PC-9 (cell line): ENCODE measurements at regions not wholly inside any gene's neighbourhood (a gene's known extent, or its start where the extent isn't known, plus 50 kb on each side); places are given as distances from the start of the nearest gene placed in this dataset.

Experiments used
- BruUV-seq: library from RNA; stranded (reverse); fragments of 400-500 nt; replicated peaks from 2 replicates; lab custom pipeline; 2021; lab: Mats Ljungman, UMichigan
- CTCF ChIA-PET: fragments of 300-600 bp; sonication (Branson Sonifier 250); formaldehyde crosslinking; loops from one replicate; lab custom pipeline; 2022; ENCODE audit warnings: antibody characterized with exemption; lab: Charles Lee
- POLR2A ChIA-PET: fragments of 300-600 bp; sonication (Branson Sonifier 250); formaldehyde crosslinking; loops from one replicate; lab custom pipeline; 2022; ENCODE audit warnings: antibody characterized with exemption; ENCODE audit not compliant: unreplicated experiment; lab: Charles Lee
- DNase-seq, 2 experiments: peaks; one replicate each; pipeline versions ENCODE4 v3.0.0 to v3.0.0-alpha.2; 2015 to 2022; ENCODE audit warnings: mixed read lengths in 1 of 2
- H2AFZ ChIP-seq: fragments of 200-600 bp; sonication (generic); 2 replicates; pipeline ENCODE4 v1.8.1; 2017; ENCODE audit warnings: antibody characterized with exemption
- H3F3A ChIP-seq: fragments of 200-600 bp; sonication (generic); 2 replicates; pipeline ENCODE4 v1.8.1; 2017; ENCODE audit warnings: antibody characterized with exemption, mild to moderate bottlenecking, low read depth; ENCODE audit not compliant: insufficient read depth
- H3K27ac ChIP-seq: fragments of 200-600 bp; sonication (generic); 2 replicates; pipeline ENCODE4 v1.6.1; 2016; ENCODE audit warnings: mixed run types
- H3K27me3 ChIP-seq: fragments of 200-600 bp; sonication (generic); 2 replicates; pipeline ENCODE4 v1.6.1; 2016; ENCODE audit warnings: low read depth, mixed run types; ENCODE audit not compliant: insufficient read depth
- H3K36me3 ChIP-seq: fragments of 200-600 bp; sonication (generic); 2 replicates; pipeline ENCODE4 v1.6.1; 2016; ENCODE audit warnings: low read depth, mixed run types
- H3K4me1 ChIP-seq: fragments of 200-600 bp; sonication (generic); replicated peaks from 2 replicates; pipeline ENCODE4 v1.6.1; 2016; ENCODE audit warnings: mixed run types; ENCODE audit not compliant: insufficient read depth
- H3K4me2 ChIP-seq: fragments of 200-600 bp; sonication (generic); 2 replicates; pipeline ENCODE4 v1.6.1; 2017; ENCODE audit warnings: mixed run types
- H3K4me3 ChIP-seq: fragments of 200-600 bp; sonication (generic); 2 replicates; pipeline ENCODE4 v1.6.1; 2016; ENCODE audit warnings: mixed run types
- H3K79me2 ChIP-seq: fragments of 200-600 bp; sonication (generic); 2 replicates; pipeline ENCODE4 v1.6.1; 2017; ENCODE audit warnings: low read depth, mixed run types
- H3K9me2 ChIP-seq: fragments of 200-600 bp; sonication (generic); 2 replicates; pipeline ENCODE4 v1.8.1; 2017; ENCODE audit warnings: mild to moderate bottlenecking; ENCODE audit not compliant: insufficient read depth
- H3K9me3 ChIP-seq: fragments of 200-600 bp; sonication (generic); 2 replicates; pipeline ENCODE4 v1.8.1; 2016; ENCODE audit warnings: low read depth; ENCODE audit not compliant: insufficient read depth
- H4K20me1 ChIP-seq: fragments of 200-600 bp; sonication (generic); 2 replicates; pipeline ENCODE4 v1.8.1; 2017; ENCODE audit not compliant: insufficient read depth
- CTCF ChIP-seq: fragments of 200-600 bp; sonication (generic); conservative IDR thresholded peaks from 2 replicates; pipeline ENCODE4 v1.6.1; 2017; ENCODE audit warnings: mixed run types, antibody characterized with exemption, mild to moderate bottlenecking, moderate library complexity
- EZH2 ChIP-seq: fragments of 200-600 bp; sonication (generic); IDR thresholded peaks from 2 replicates; pipeline ENCODE4 v1.8.0; 2017; ENCODE audit warnings: antibody characterized with exemption, low read depth
- intact Hi-C: fragments of 100-400 bp; cut with micrococcal nuclease; formaldehyde crosslinking; loops from one replicate; pipeline ENCODE4 v1.10.0; 2022; ENCODE audit not compliant: unreplicated experiment

GRCh38 chr5:167440846-167441245 is 850.6 kb upstream of the WWC1 start:
- no peak for TF ChIP-seq CTCF
- no peaks in the 10 kb centered on the region for H3K9me3 ChIP-seq
- BruUV-seq = no TSS peak
- POLR2A ChIA-PET = no interaction called here
- no peaks in the 10 kb centered on the region for H3K4me1 ChIP-seq
- no peak overlapping the region for H3K27ac ChIP-seq
- CTCF ChIA-PET = no interaction called here
- no peaks in the 10 kb centered on the region for H3K36me3 ChIP-seq
- intact Hi-C loops = no loop called here
- H3K27me3 ChIP-seq = 0 out of 2 replicates have a peak, but pooled peaks cover 3% of the 10 kb centered on the region
- no peak for DNase-seq
- no peaks in the 10 kb centered on the region for H4K20me1 ChIP-seq
- no peaks in the 10 kb centered on the region for H3K9me2 ChIP-seq
- no peaks in the 10 kb centered on the region for H3F3A ChIP-seq
- no peak overlapping the region for H2AFZ ChIP-seq
- no peak overlapping the region for H3K4me2 ChIP-seq
- no peak overlapping the region for H3K4me3 ChIP-seq
- H3K79me2 ChIP-seq = no peaks in the 10 kb centered on the region

- no peak for DNase-seq
- H3K4me3 ChIP-seq = no peak overlapping the region
Observed at GRCh38 chr5:167442922-167443321, 848.5 kb upstream of the WWC1 start.

GRCh38 chr5:167447466-167448375 is 843.7 kb upstream of the WWC1 start:
- no peaks in the 10 kb centered on the region for H3K9me3 ChIP-seq
- TF ChIP-seq CTCF = no peak
- no peak for TF ChIP-seq EZH2
- no peak for DNase-seq
- no peak overlapping the region for H2AFZ ChIP-seq
- H3K27ac ChIP-seq = no peak overlapping the region
- intact Hi-C loops = no loop called here
- H3K79me2 ChIP-seq = no peaks in the 10 kb centered on the region
- ChIA-PET POLR2A (no interaction called here), CTCF (no interaction called here)
- H3K4me1 ChIP-seq = no peaks in the 10 kb centered on the region
- no peak overlapping the region for H3K4me2 ChIP-seq
- H3K9me2 ChIP-seq = no peaks in the 10 kb centered on the region
- H4K20me1 ChIP-seq = no peaks in the 10 kb centered on the region
- no peak overlapping the region for H3K4me3 ChIP-seq
- H3F3A ChIP-seq = no peaks in the 10 kb centered on the region
- no TSS peak for BruUV-seq
- H3K27me3 ChIP-seq = 0 out of 2 replicates have a peak, but pooled peaks cover 3% of the 10 kb centered on the region
- H3K36me3 ChIP-seq = no peaks in the 10 kb centered on the region

More at GRCh38 chr5:167442922-167443321, 848.5 kb upstream of the WWC1 start:
- H3K4me1 ChIP-seq = no peaks in the 10 kb centered on the region
- ChIA-PET CTCF (no interaction called here), POLR2A (no interaction called here)
- H3K4me2 ChIP-seq = no peak overlapping the region
- H3K27me3 ChIP-seq = 0 out of 2 replicates have a peak, but pooled peaks cover 3% of the 10 kb centered on the region
- BruUV-seq = no TSS peak
- H3K79me2 ChIP-seq = no peaks in the 10 kb centered on the region
- H3K9me2 ChIP-seq = no peaks in the 10 kb centered on the region
- H3K27ac ChIP-seq = no peak overlapping the region
- no peaks in the 10 kb centered on the region for H4K20me1 ChIP-seq
- TF ChIP-seq EZH2 (no peak), CTCF (no peak)
- no peaks in the 10 kb centered on the region for H3K36me3 ChIP-seq
- no peak overlapping the region for H2AFZ ChIP-seq
- no peaks in the 10 kb centered on the region for H3K9me3 ChIP-seq
- intact Hi-C loops = no loop called here
- H3F3A ChIP-seq = no peaks in the 10 kb centered on the region
